ENCODE measurements at regions not wholly inside any gene's neighbourhood (a gene's known extent, or its start where the extent isn't known, plus 50 kb on each side); places are given as distances from the start of the nearest gene placed in this dataset.

- no peak for TF ChIP-seq CTCF (conservative IDR thresholded peaks at IDR 0.05; ENCODE audit: low read length)
- no peak for TF ChIP-seq EZH2phosphoT487 (IDR thresholded peaks at IDR 0.05; ENCODE audit: borderline replicate concordance, low read depth, low read length)
These were observed 505.9 kb downstream of the EIPR1 start for GRCh38 chr2:2871480-2872308.
